IMR-90 (cell line): ENCODE measurements at regions not wholly inside any gene's neighbourhood (a gene's known extent, or its start where the extent isn't known, plus 50 kb on each side); places are given as distances from the start of the nearest gene placed in this dataset.
A peak's percentile ranks its signal among the peaks of the same experiment; 100 is the strongest.

Experiments
- ATAC-seq: fragments of 200-7000 bp; cut with Tn5 transposase; 2 replicates; pipeline ENCODE4 v1.9.1; 2020; ENCODE audit warnings: low read depth, mild to moderate bottlenecking, moderate library complexity
- BruUV-seq: library from RNA; stranded (reverse); fragments of 400-500 nt; replicated peaks from 2 replicates; lab custom pipeline; 2021; lab: Mats Ljungman, UMichigan
- CTCF ChIA-PET: fragments of 300-600 bp; formaldehyde crosslinking; extraction: SDS; loops from one replicate; lab custom pipeline; 2021; ENCODE audit warnings: antibody characterized with exemption; lab: Yijun Ruan, JAX
- POLR2A ChIA-PET: fragments of 300-600 bp; sonication (Branson Sonifier 250); formaldehyde crosslinking; loops from one replicate; lab custom pipeline; 2022; ENCODE audit warnings: antibody characterized with exemption; ENCODE audit not compliant: unreplicated experiment; lab: Charles Lee
- DNase-seq: peaks from one replicate; pipeline ENCODE4 v3.0.0; 2013
- H2AFZ ChIP-seq: replicated peaks from 2 replicates; pipeline ENCODE3; 2013; ENCODE audit warnings: low read length, mild to moderate bottlenecking; ENCODE audit not compliant: poor library complexity
- H2AK5ac ChIP-seq: 2 replicates; pipeline ENCODE4 v1.6.1; 2013; ENCODE audit warnings: low read depth, low read length, inconsistent platforms
- H2AK9ac ChIP-seq: replicated peaks from 2 replicates; pipeline ENCODE3; 2013; ENCODE audit warnings: mild to moderate bottlenecking, low read depth, low read length, moderate library complexity; ENCODE audit not compliant: poor library complexity
- H2BK120ac ChIP-seq: 2 replicates; pipeline ENCODE4 v1.6.1; 2013; ENCODE audit warnings: low read depth, low read length, inconsistent platforms
- H2BK15ac ChIP-seq: 3 replicates; pipeline ENCODE4 v1.6.1; 2013; ENCODE audit warnings: low read depth, low read length, inconsistent platforms
- H2BK20ac ChIP-seq: 2 replicates; pipeline ENCODE4 v1.6.1; 2013; ENCODE audit warnings: low read depth, mild to moderate bottlenecking, inconsistent platforms, low read length, moderate library complexity
- H2BK5ac ChIP-seq: 2 replicates; pipeline ENCODE4 v1.6.1; 2013; ENCODE audit warnings: mild to moderate bottlenecking, low read depth, low read length, inconsistent platforms; ENCODE audit not compliant: poor library complexity, severe bottlenecking
- H3K14ac ChIP-seq: replicated peaks from 2 replicates; pipeline ENCODE4 v1.6.1; 2013; ENCODE audit warnings: low read depth, low read length, inconsistent platforms
- H3K18ac ChIP-seq: 2 replicates; pipeline ENCODE4 v1.6.1; 2013; ENCODE audit warnings: low read depth, low read length, control low read depth
- H3K23ac ChIP-seq: 2 replicates; pipeline ENCODE4 v1.6.1; 2013; ENCODE audit warnings: low read depth, low read length, inconsistent platforms
- H3K27ac ChIP-seq: 2 replicates; pipeline ENCODE4 v1.5.1; 2013; ENCODE audit warnings: mild to moderate bottlenecking, control low read depth, low read length; ENCODE audit not compliant: insufficient read depth
- H3K27me3 ChIP-seq: 2 replicates; pipeline ENCODE4 v1.6.1; 2013; ENCODE audit warnings: low read length; ENCODE audit not compliant: control insufficient read depth, insufficient read depth
- H3K36me3 ChIP-seq: 2 replicates; pipeline ENCODE4 v1.6.1; 2013; ENCODE audit warnings: low read length, mixed read lengths; ENCODE audit not compliant: control insufficient read depth, insufficient read depth
- H3K4ac ChIP-seq: 2 replicates; pipeline ENCODE4 v1.6.1; 2013; ENCODE audit warnings: low read depth, low read length, inconsistent platforms
- H3K4me1 ChIP-seq: 2 replicates; pipeline ENCODE4 v1.6.1; 2013; ENCODE audit warnings: low read length, mixed read lengths; ENCODE audit not compliant: control insufficient read depth, insufficient read depth
- H3K4me2 ChIP-seq: 2 replicates; pipeline ENCODE4 v1.6.1; 2013; ENCODE audit warnings: low read depth, mild to moderate bottlenecking, control low read depth, low read length, moderate library complexity
- H3K4me3 ChIP-seq: 2 replicates; pipeline ENCODE4 v1.5.1; 2013; ENCODE audit warnings: low read depth, mild to moderate bottlenecking, control low read depth, low read length, moderate library complexity; ENCODE audit not compliant: insufficient read depth
- H3K56ac ChIP-seq: 2 replicates; pipeline ENCODE4 v1.6.1; 2013; ENCODE audit warnings: low read length, inconsistent platforms; ENCODE audit not compliant: insufficient read depth; ENCODE audit errors: extremely low read depth
- H3K79me1 ChIP-seq, 2 experiments: 2 replicates each; pipeline ENCODE4 v1.6.1; 2013; ENCODE audit warnings: low read length in 2 of 2, inconsistent platforms in 1 of 2, low read depth in 1 of 2
- H3K9ac ChIP-seq: 2 replicates; pipeline ENCODE4 v1.6.1; 2013; ENCODE audit warnings: low read depth, low read length, control low read depth
- H3K9me1 ChIP-seq: 2 replicates; pipeline ENCODE4 v1.6.1; 2013; ENCODE audit warnings: low read length, inconsistent platforms; ENCODE audit not compliant: insufficient read depth
- H3K9me3 ChIP-seq: 2 replicates; pipeline ENCODE4 v1.6.1; 2013; ENCODE audit warnings: low read length; ENCODE audit not compliant: control insufficient read depth, insufficient read depth
- H4K20me1 ChIP-seq: 2 replicates; pipeline ENCODE4 v1.6.1; 2013; ENCODE audit warnings: low read length, inconsistent platforms; ENCODE audit not compliant: insufficient read depth
- H4K5ac ChIP-seq: 2 replicates; pipeline ENCODE4 v1.6.1; 2013; ENCODE audit warnings: mild to moderate bottlenecking, low read depth, low read length, control low read depth
- H4K8ac ChIP-seq, 2 experiments: 2 replicates each; pipeline ENCODE4 v1.6.1; 2013; ENCODE audit warnings: low read depth in 2 of 2, low read length in 2 of 2, control low read depth in 1 of 2, inconsistent platforms in 1 of 2
- H4K91ac ChIP-seq: 2 replicates; pipeline ENCODE4 v1.6.1; 2013; ENCODE audit warnings: low read depth, low read length, inconsistent platforms; ENCODE audit not compliant: insufficient read depth
- BHLHE40 ChIP-seq: fragments of 150-350 bp; IDR thresholded peaks from 2 replicates; pipeline ENCODE4 v1.6.1; 2016; ENCODE audit warnings: mild to moderate bottlenecking, low read depth, low read length
- CEBPB ChIP-seq: IDR thresholded peaks from 2 replicates; pipeline ENCODE4 v1.6.1; 2012; ENCODE audit warnings: low read depth, low read length, improper control_type of control experiment
- ELK1 ChIP-seq: fragments of 150-350 bp; IDR thresholded peaks from 2 replicates; pipeline ENCODE4 v1.6.1; 2016; ENCODE audit warnings: low read depth, mild to moderate bottlenecking, low read length, moderate library complexity, borderline replicate concordance
- FOS ChIP-seq: fragments of 150-350 bp; IDR thresholded peaks from 2 replicates; pipeline ENCODE4 v1.6.1; 2016; ENCODE audit warnings: low read depth, low read length
- NFE2L2 ChIP-seq: fragments of 150-350 bp; IDR thresholded peaks from 2 replicates; pipeline ENCODE4 v1.6.1; 2016; ENCODE audit warnings: low read depth, mild to moderate bottlenecking, low read length
- SMC3 ChIP-seq: fragments of 150-350 bp; IDR thresholded peaks from 2 replicates; pipeline ENCODE4 v1.6.1; 2016; ENCODE audit warnings: low read depth, mild to moderate bottlenecking, antibody characterized with exemption, low read length, moderate library complexity
- USF2 ChIP-seq: fragments of 150-350 bp; IDR thresholded peaks from 2 replicates; pipeline ENCODE4 v1.6.1; 2017; ENCODE audit warnings: mild to moderate bottlenecking, antibody characterized with exemption, low read length, low read depth
- WGBS, 2 experiments: methylation state at CpG; one replicate each; pipeline versions ENCODE4 v1.1.5 to v1.1.7; 2013; ENCODE audit warnings: missing lambda C conversion rate in 2 of 2; ENCODE audit not compliant: insufficient read length in 1 of 2; ENCODE audit errors: extremely low coverage in 2 of 2; 5-methylcytosine and 5-hydroxymethylcytosine counted together
- dilution Hi-C: fragments of 300-500 bp; cut with HindIII; formaldehyde crosslinking; loops from one replicate; pipeline ENCODE4 v1.14.3; 2018; ENCODE audit warnings: low sequenced_read_pairs; ENCODE audit not compliant: unreplicated experiment
- in situ Hi-C: fragments of 300-500 bp; cut with MboI; formaldehyde crosslinking; loops from 3 replicates; pipeline ENCODE4 v1.14.3; 2019; ENCODE audit warnings: low sequenced_read_pairs, inconsistent platforms, mixed read lengths
- intact Hi-C: fragments of 100-400 bp; cut with micrococcal nuclease; formaldehyde crosslinking; loops from 2 replicates; pipeline ENCODE4 v1.10.0; 2022

- Histone ChIP-seq H2BK5ac (no peak overlapping the region), H4K5ac (no peak overlapping the region), H3K27ac (no peak overlapping the region), H4K20me1 (no peaks in the 10 kb centered on the region), H3K14ac (no peak overlapping the region), H3K4me3 (no peak overlapping the region), H3K36me3 (no peaks in the 10 kb centered on the region), H3K18ac (no peak overlapping the region), H3K4ac (no peak overlapping the region; the same call in 1 of the 2 replicates), H4K91ac (no peak overlapping the region), H2AK9ac (no peak overlapping the region), H3K56ac (no peak overlapping the region), H2AK5ac (no peak overlapping the region; the same call in 1 of the 2 replicates), H4K8ac (no peak overlapping the region), H2AFZ (no peak overlapping the region), H3K9me1 (0 out of 2 replicates have a peak, but pooled peaks cover 2% of the 10 kb centered on the region), H3K4me2 (no peak overlapping the region), H3K9ac (no peak overlapping the region), H2BK20ac (peak overlapping the region; percentile 51; the same call in 1 of the 2 replicates), H3K9me3 (no peaks in the 10 kb centered on the region), H3K79me1 (no peaks in the 10 kb centered on the region), H3K4me1 (peaks cover 7% of the 10 kb centered on the region), H2BK120ac (peak overlapping the region; percentile 28; the same call in 1 of the 2 replicates), H3K23ac (no peak overlapping the region), H2BK15ac (peak overlapping the region; percentile 65; the same call in 1 of the 3 replicates), H3K27me3 (no peaks in the 10 kb centered on the region)
- dilution Hi-C loops: no loop called here
- ChIA-PET POLR2A (no interaction called here), CTCF (no interaction called here)
- in situ Hi-C loops: no loop called here
- no TSS peak for BruUV-seq
- no peak for DNase-seq
- intact Hi-C loops: no loop called here
- WGBS, 2 experiments: no CpG with 5 or more reads among the region's 5 CpGs
- no peak for ATAC-seq
- no peak for TF ChIP-seq NFE2L2
- peak; percentile 49; the same call in 1 of the 2 replicates for TF ChIP-seq CEBPB
- no peak for TF ChIP-seq ELK1
- TF ChIP-seq FOS: no peak
- no peak for TF ChIP-seq BHLHE40
- no peak for TF ChIP-seq USF2
- no peak for TF ChIP-seq SMC3
Observed at GRCh38 chr7:17236171-17236570, 62.3 kb upstream of the AHR start.
